ENCODE measurements at regions not wholly inside any gene's neighbourhood (a gene's known extent, or its start where the extent isn't known, plus 50 kb on each side); places are given as distances from the start of the nearest gene placed in this dataset.

GRCh38 chr2:128687565-128687964 lies 368.9 kb upstream of the HS6ST1 start:
- Histone ChIP-seq H3K4me1 (no peaks in the 10 kb centered on the region), H3K9me3 (no peaks in the 10 kb centered on the region), H3K4me3 (no peak overlapping the region), H3K36me3 (no peaks in the 10 kb centered on the region), H3K27me3 (no peaks in the 10 kb centered on the region), H3K27ac (no peak overlapping the region)
- DNase-seq, result no peak
- TF ChIP-seq CTCF (IDR thresholded peaks at IDR 0.05) (no peak), POLR2A (IDR thresholded peaks at IDR 0.05) (no peak)

- H3K27me3 ChIP-seq, result no peaks in the 10 kb centered on the region
- TF ChIP-seq POLR2A (IDR thresholded peaks at IDR 0.05) (no peak), CTCF (IDR thresholded peaks at IDR 0.05) (no peak)
Measured at GRCh38 chr2:128689971-128690370, 371.3 kb upstream of the HS6ST1 start.

DNA sequence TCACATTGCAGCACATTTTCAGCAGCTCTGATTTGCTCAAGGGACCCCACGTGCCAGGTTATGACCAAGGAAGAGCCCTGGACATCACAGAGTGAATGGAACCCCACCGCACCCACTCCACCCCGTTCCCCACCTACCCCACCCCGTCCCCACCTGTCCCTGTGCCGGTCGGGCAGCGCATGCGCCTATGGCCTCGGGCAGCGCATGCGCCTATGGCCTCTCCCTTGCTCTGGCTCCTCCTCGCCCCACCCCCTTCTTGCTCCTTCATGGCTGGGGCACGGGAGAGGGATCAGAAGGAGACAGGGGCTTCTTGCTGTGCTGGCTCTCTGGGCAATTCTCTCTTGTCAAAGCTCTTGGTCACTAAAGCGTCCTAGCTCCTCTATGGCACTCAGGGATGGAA lies 371.8 kb upstream of the HS6ST1 start:
- TF ChIP-seq POLR2A (IDR thresholded peaks at IDR 0.05) (no peak), CTCF (IDR thresholded peaks at IDR 0.05) (no peak)
- H3K9me3 ChIP-seq, result no peaks in the 10 kb centered on the region
- DNase-seq, result no peak
- H3K27ac ChIP-seq, result no peak overlapping the region
- no peaks in the 10 kb centered on the region for H3K4me1 ChIP-seq
- H3K27me3 ChIP-seq, result no peaks in the 10 kb centered on the region
- no peak overlapping the region for H3K4me3 ChIP-seq
- H3K36me3 ChIP-seq, result no peaks in the 10 kb centered on the region

More at GRCh38 chr2:128689971-128690370, 371.3 kb upstream of the HS6ST1 start:
- Histone ChIP-seq H3K9me3 (no peaks in the 10 kb centered on the region), H3K36me3 (no peaks in the 10 kb centered on the region), H3K4me3 (no peak overlapping the region), H3K4me1 (no peaks in the 10 kb centered on the region), H3K27ac (no peak overlapping the region)
- DNase-seq, result no peak

GRCh38 chr2:128690869-128691268 lies 372.2 kb upstream of the HS6ST1 start:
- H3K4me3 ChIP-seq, result no peak overlapping the region
- DNase-seq, result no peak
- no peaks in the 10 kb centered on the region for H3K36me3 ChIP-seq
- no peaks in the 10 kb centered on the region for H3K4me1 ChIP-seq
- no peaks in the 10 kb centered on the region for H3K27me3 ChIP-seq
- H3K27ac ChIP-seq, result no peak overlapping the region
- no peaks in the 10 kb centered on the region for H3K9me3 ChIP-seq
- TF ChIP-seq CTCF (IDR thresholded peaks at IDR 0.05) (no peak), POLR2A (IDR thresholded peaks at IDR 0.05) (no peak)

GRCh38 chr2:128691526-128691925 lies 372.9 kb upstream of the HS6ST1 start:
- H3K4me1 ChIP-seq, result no peaks in the 10 kb centered on the region
- no peaks in the 10 kb centered on the region for H3K27me3 ChIP-seq
- no peaks in the 10 kb centered on the region for H3K36me3 ChIP-seq
- H3K9me3 ChIP-seq, result no peaks in the 10 kb centered on the region
- TF ChIP-seq POLR2A (IDR thresholded peaks at IDR 0.05), result no peak
- TF ChIP-seq CTCF (IDR thresholded peaks at IDR 0.05), result no peak
- H3K4me3 ChIP-seq, result no peak overlapping the region
- no peak for DNase-seq
- H3K27ac ChIP-seq, result no peak overlapping the region

All from Peyer's patch (tissue), 4 donors.